GM18502 (cell line): ENCODE measurements at regions not wholly inside any gene's neighbourhood (a gene's known extent, or its start where the extent isn't known, plus 50 kb on each side); places are given as distances from the start of the nearest gene placed in this dataset.

Source experiments
- ATAC-seq: cut with Tn5 transposase; IDR thresholded peaks from one replicate; pipeline ENCODE4 v1.9.1; 2021; ENCODE audit warnings: mild to moderate bottlenecking; ENCODE audit not compliant: unreplicated experiment, poor library complexity

DNA sequence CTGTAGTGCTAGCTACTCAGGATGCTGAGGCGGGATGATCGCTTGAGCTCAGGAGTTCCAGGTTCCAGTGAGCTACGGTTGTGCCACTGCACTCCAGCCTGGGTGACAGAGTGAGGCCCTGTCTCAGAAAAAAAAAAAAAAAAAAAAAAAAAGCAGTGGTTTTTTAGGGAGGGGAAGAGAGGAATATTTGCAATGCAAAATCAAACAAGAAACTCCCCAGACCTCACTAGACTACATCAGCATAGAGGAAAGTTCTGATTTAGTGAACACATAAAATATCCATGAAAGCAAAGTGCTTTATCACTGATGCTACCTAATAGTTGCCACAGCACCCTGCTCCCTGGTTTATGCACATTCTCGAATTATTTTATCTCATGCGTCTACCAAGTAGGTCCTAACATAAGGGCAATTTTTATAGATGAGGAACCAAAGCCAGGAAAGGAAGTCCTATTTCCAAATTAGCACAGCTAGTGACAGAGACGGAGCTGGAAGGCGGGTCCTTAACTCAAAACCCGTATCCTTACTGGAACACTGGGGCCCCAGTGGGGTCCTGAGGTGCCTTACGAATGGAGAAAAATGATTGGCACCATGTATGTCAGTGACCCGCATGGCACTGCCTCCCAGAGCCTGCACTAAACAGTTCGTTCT is 50.7 kb upstream of the GPR157 start:
- no peak for ATAC-seq

- ATAC-seq = no peak
Observed at GRCh38 chr1:9180111-9180819, 51.4 kb upstream of the GPR157 start.

GRCh38 chr1:9181176-9181906 is 52.4 kb upstream of the GPR157 start:
- peak; percentile 50 for ATAC-seq

- ATAC-seq = peak; percentile 39
Observed at GRCh38 chr1:9181990-9182783, 52.4 kb upstream of the H6PD start.

DNA sequence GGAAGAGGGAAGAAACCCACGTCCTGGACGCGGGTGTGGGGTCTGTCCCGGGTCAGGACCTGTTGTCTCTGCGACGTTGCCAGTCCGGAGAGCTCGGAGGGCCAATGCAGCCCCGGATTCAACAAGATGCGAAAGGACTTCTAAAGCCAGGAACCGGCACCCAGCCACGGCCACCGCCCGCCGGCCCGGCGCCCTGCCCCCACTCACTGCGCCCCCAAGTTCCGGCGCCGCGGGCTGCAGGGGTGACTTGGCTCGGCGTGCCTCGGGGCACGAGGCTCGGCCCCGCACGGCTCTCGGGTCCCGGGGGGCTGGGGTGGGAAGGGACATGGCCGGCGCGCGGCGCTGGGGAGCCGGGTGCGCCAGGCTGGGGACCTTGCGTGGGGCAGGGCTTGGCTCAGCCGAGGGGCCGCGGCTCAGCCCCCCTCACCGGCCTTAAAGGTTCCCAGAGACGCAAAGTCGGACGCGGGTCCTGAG is 51.8 kb upstream of the H6PD start:
- peak; percentile 11 for ATAC-seq

DNA sequence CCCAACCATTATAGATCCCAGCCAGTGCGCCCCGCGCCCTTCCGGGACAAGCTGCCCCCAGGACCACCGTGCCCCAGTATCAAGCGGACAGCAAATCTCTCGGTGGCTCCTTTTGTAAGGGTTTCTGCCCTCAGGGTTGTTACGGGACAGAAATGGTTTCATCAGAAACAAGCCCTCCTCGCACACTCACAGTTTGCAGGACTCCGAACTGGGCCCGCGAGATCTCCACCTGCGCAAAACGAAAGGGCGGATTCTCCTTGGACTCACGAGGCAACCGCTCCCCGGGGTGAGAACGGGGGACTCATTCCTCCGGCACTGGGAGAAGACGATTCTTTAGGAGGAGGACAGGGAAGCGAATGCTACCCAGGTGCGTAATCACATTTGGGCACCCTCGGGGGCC is 51.1 kb upstream of the H6PD start:
- no peak for ATAC-seq

DNA sequence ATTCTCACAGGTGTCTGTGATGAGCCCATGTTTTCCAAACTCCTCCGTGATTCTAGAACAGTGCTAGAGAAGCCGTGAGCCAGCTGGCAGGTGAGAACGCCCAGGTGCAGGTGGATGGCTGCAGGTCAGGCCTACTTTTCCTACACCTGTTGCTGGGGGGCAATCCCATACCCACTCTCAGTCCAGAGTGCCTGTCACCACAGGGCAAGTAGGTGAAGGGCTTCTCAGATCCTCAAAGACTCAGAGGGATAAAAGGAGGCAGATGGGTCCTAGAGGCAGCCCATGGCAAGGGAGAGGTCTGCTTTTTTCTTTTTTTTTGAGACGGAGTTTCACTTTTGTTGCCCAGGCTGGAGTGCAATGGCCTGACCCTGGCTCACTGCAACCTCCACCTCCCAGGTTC is 50.7 kb upstream of the H6PD start:
- ATAC-seq = no peak

DNA sequence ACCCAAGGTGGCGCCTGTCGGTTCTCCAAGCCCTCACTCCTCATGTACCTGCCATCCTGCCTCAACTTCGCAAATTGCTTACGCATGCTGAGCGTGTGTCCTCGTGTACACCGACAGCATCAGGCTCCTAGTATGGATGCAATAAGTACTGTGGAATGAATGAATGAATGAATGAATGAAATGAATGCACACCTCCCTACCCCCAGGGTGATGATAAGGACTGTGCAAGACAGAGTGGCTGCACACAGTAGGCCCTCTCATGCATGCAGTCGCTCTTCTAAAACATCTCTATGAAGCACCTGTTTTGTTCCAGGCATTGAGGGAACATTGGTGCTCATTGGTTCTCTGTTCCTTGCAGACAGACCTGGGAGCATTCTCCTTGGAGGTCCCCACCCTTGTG is 49.8 kb upstream of the H6PD start:
- no peak for ATAC-seq
